ENCODE measurements at regions not wholly inside any gene's neighbourhood (a gene's known extent, or its start where the extent isn't known, plus 50 kb on each side); places are given as distances from the start of the nearest gene placed in this dataset.
"Not testable (repeated sequence)": the region's sequence is repeated elsewhere in the genome, so short reads cannot be mapped to it uniquely, and the experiment has no call there.

GRCh38 chr6:51224580-51225240, 406.0 kb downstream of the TFAP2B start:
- not testable (repeated sequence) for DNase-seq (ENCODE audit: low read depth in 2 of 2)

- DNase-seq (ENCODE audit: low read depth in 2 of 2) = no peak
These were observed 422.7 kb downstream of the TFAP2B start for GRCh38 chr6:51241376-51241775.

GRCh38 chr6:51249798-51250197, 431.1 kb downstream of the TFAP2B start:
- no peak for DNase-seq (ENCODE audit: low read depth in 2 of 2)

- DNase-seq (ENCODE audit: low read depth in 2 of 2) = no peak
These were observed 431.6 kb downstream of the TFAP2B start for GRCh38 chr6:51250317-51250716.

- DNase-seq (ENCODE audit: low read depth in 2 of 2) = no peak
These were observed 439.3 kb downstream of the TFAP2B start for GRCh38 chr6:51257938-51258337.

- DNase-seq (ENCODE audit: low read depth in 2 of 2) = no peak
These were observed 441.3 kb downstream of the TFAP2B start for GRCh38 chr6:51260003-51260402.

GRCh38 chr6:51261691-51262090, 443.0 kb downstream of the TFAP2B start:
- no peak for DNase-seq (ENCODE audit: low read depth in 2 of 2)

GRCh38 chr6:51265426-51265825, 446.8 kb downstream of the TFAP2B start:
- DNase-seq (ENCODE audit: low read depth in 2 of 2) = no peak

GRCh38 chr6:51266604-51267003, 447.9 kb downstream of the TFAP2B start:
- DNase-seq (ENCODE audit: low read depth in 2 of 2) = peak in 1 of 2 experiments; percentile 2

GRCh38 chr6:51268666-51269065, 450.0 kb downstream of the TFAP2B start:
- no peak for DNase-seq (ENCODE audit: low read depth in 2 of 2)

- DNase-seq (ENCODE audit: low read depth in 2 of 2) = no peak
These were observed 451.2 kb downstream of the TFAP2B start for GRCh38 chr6:51269876-51270275.

- DNase-seq (ENCODE audit: low read depth in 2 of 2) = no peak
These were observed 452.9 kb downstream of the TFAP2B start for GRCh38 chr6:51271615-51272014.

- no peak for DNase-seq (ENCODE audit: low read depth in 2 of 2)
These were observed 454.7 kb downstream of the TFAP2B start for GRCh38 chr6:51273228-51273961.

- no peak for DNase-seq (ENCODE audit: low read depth in 2 of 2)
These were observed 458.8 kb downstream of the TFAP2B start for GRCh38 chr6:51277474-51277873.

GRCh38 chr6:51282026-51282425, 463.4 kb downstream of the TFAP2B start:
- DNase-seq (ENCODE audit: low read depth in 2 of 2) = no peak

- no peak for DNase-seq (ENCODE audit: low read depth in 2 of 2)
These were observed 465.2 kb downstream of the TFAP2B start for GRCh38 chr6:51283723-51284355.

GRCh38 chr6:51285876-51286275, 467.2 kb downstream of the TFAP2B start:
- no peak for DNase-seq (ENCODE audit: low read depth in 2 of 2)

GRCh38 chr6:51289041-51289440, 470.4 kb downstream of the TFAP2B start:
- DNase-seq (ENCODE audit: low read depth in 2 of 2) = peak; percentile 49 to 50

GRCh38 chr6:51292659-51293058, 474.0 kb downstream of the TFAP2B start:
- peak; percentile 30 to 36 for DNase-seq (ENCODE audit: low read depth in 2 of 2)

GRCh38 chr6:51299621-51300380, 481.1 kb downstream of the TFAP2B start:
- DNase-seq (ENCODE audit: low read depth in 2 of 2) = no peak

- no peak for DNase-seq (ENCODE audit: low read depth in 2 of 2)
These were observed 481.8 kb downstream of the TFAP2B start for GRCh38 chr6:51300510-51300909.

- no peak for DNase-seq (ENCODE audit: low read depth in 2 of 2)
These were observed 483.3 kb downstream of the TFAP2B start for GRCh38 chr6:51301962-51302361.
